Astrocyte (in vitro differentiated cells and primary cell): ENCODE measurements at regions not wholly inside any gene's neighbourhood (a gene's known extent, or its start where the extent isn't known, plus 50 kb on each side); places are given as distances from the start of the nearest gene placed in this dataset.

ENCODE experiments used
- EZH2 ChIP-seq: IDR thresholded peaks from 2 replicates; pipeline ENCODE4 v1.6.1; 2012; ENCODE audit warnings: mild to moderate bottlenecking, low read length, inconsistent platforms; ENCODE audit not compliant: insufficient read depth
- TF ChIP-seq, protein P1 (sequence below): IDR thresholded peaks from 2 replicates; pipeline ENCODE4 v1.5.1; 2011; ENCODE audit warnings: low read depth, mild to moderate bottlenecking, inconsistent platforms, low read length, moderate library complexity; ENCODE audit not compliant: insufficient read depth

DNA sequence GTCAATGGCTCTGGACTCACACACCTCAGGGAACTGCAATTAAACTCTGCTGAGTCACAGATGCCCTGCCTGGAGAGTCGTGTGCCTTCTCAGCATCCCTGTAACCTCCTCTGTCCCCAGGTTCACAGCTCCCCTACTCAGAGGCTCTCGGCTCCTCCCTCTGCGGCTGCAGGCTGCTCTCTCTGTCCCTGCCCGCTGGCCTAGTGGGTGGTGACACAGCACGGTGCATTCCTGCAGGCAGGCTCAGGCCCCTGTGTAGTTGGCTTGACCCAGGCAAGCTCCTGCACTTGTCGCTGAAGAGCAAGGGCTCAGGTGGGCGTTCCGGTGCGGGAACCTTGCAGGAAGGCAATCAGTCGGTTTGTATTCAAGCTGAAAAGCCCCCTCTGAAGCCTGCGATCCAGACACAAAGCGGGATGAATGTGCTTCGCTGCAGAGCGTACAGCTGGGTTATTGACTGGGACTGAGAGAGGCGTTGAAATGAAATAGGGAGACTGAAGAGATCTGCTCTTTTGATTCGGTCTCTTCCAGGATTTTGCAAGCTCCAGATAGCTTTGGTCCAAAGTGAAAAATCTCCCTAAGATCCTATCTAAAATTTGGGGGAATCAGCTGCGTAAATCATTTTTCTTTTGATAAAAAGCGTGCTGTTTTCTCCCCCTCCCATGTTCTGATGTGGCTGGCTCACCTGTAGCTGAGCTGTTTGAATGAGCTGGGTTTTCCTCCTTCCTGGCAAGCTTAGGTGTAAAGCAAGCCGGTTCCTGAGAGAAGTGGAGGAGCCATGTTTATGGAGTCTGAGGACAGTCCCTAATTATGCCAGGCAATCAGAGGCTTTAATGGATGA is 208.7 kb upstream of the PHYHIPL start:
- TF ChIP-seq, protein P1, sequence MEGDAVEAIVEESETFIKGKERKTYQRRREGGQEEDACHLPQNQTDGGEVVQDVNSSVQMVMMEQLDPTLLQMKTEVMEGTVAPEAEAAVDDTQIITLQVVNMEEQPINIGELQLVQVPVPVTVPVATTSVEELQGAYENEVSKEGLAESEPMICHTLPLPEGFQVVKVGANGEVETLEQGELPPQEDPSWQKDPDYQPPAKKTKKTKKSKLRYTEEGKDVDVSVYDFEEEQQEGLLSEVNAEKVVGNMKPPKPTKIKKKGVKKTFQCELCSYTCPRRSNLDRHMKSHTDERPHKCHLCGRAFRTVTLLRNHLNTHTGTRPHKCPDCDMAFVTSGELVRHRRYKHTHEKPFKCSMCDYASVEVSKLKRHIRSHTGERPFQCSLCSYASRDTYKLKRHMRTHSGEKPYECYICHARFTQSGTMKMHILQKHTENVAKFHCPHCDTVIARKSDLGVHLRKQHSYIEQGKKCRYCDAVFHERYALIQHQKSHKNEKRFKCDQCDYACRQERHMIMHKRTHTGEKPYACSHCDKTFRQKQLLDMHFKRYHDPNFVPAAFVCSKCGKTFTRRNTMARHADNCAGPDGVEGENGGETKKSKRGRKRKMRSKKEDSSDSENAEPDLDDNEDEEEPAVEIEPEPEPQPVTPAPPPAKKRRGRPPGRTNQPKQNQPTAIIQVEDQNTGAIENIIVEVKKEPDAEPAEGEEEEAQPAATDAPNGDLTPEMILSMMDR, result no peak
- no peak for TF ChIP-seq EZH2
